Endothelial cell of umbilical vein (primary cell): ENCODE measurements at regions not wholly inside any gene's neighbourhood (a gene's known extent, or its start where the extent isn't known, plus 50 kb on each side); places are given as distances from the start of the nearest gene placed in this dataset.

Experiments
- BruUV-seq: library from RNA; stranded (reverse); fragments of 400-500 nt; replicated peaks from 2 replicates; lab custom pipeline; 2021; lab: Mats Ljungman, UMichigan
- CTCF ChIA-PET: fragments of 300-600, 350-600 bp; sonication (Branson Sonifier 250); formaldehyde crosslinking; loops from one replicate; lab custom pipeline; 2021; ENCODE audit warnings: antibody characterized with exemption, inconsistent platforms; lab: Charles Lee
- POLR2A ChIA-PET: fragments of 300-600, 350-600 bp; sonication (Branson Sonifier 250); formaldehyde crosslinking; loops from one replicate; lab custom pipeline; 2021; ENCODE audit warnings: antibody characterized with exemption, inconsistent platforms; lab: Charles Lee
- DNase-seq: peaks from one replicate; pipeline ENCODE4 v3.0.0-alpha.2; 2011; ENCODE audit warnings: low read depth, low spot score
- FAIRE-seq: peaks from 2 replicates; lab custom pipeline; 2011; peaks lifted over from hg19 to GRCh38; lab: Jason Lieb, UNC
- H2AFZ ChIP-seq: 2 replicates; pipeline ENCODE4 v1.6.0; 2012; ENCODE audit warnings: low read depth, low read length, control low read depth, inconsistent platforms
- H3K27ac ChIP-seq: 2 replicates; pipeline ENCODE4 v1.5.1; 2011; ENCODE audit warnings: low read depth, mild to moderate bottlenecking, control low read depth, low read length, moderate library complexity; ENCODE audit not compliant: insufficient read depth
- H3K27me3 ChIP-seq, 2 experiments: 2 replicates each; pipeline versions ENCODE4 v1.6.0 to v1.6.1; 2011; ENCODE audit warnings: low read length in 2 of 2, mixed read lengths in 1 of 2; ENCODE audit not compliant: control insufficient read depth in 2 of 2, insufficient read depth in 2 of 2
- H3K36me3 ChIP-seq, 2 experiments: 2 replicates in 1 of 2; 3 replicates in 1 of 2; pipeline ENCODE4 v1.5.1; 2011; ENCODE audit warnings: low read length in 2 of 2, mild to moderate bottlenecking in 1 of 2, moderate library complexity in 1 of 2; ENCODE audit not compliant: control insufficient read depth in 2 of 2, insufficient read depth in 2 of 2; ENCODE audit errors: extremely low read depth in 1 of 2
- H3K4me1 ChIP-seq: 3 replicates; pipeline ENCODE4 v1.5.1; 2011; ENCODE audit warnings: mild to moderate bottlenecking, low read length; ENCODE audit not compliant: control insufficient read depth, insufficient read depth; ENCODE audit errors: extremely low read depth
- H3K4me2 ChIP-seq: 2 replicates; pipeline ENCODE4 v1.6.1; 2011; ENCODE audit warnings: low read length, control low read depth, mixed read lengths; ENCODE audit not compliant: insufficient read depth
- H3K4me3 ChIP-seq, 3 experiments: fragments of 200-600 bp in 1 of 3; sonication (generic), shearing (Covaris generic) in 1 of 3; replicated peaks in 1 of 3; 2 replicates each; pipeline ENCODE4 v1.5.1; 2011 to 2016; ENCODE audit warnings: control low read depth in 3 of 3, low read length in 3 of 3, mild to moderate bottlenecking in 2 of 3, inconsistent platforms in 1 of 3, low read depth in 1 of 3, moderate library complexity in 1 of 3; ENCODE audit not compliant: insufficient read depth in 1 of 3
- H3K79me2 ChIP-seq: 2 replicates; pipeline ENCODE4 v1.6.0; 2012; ENCODE audit warnings: low read length, inconsistent platforms; ENCODE audit not compliant: control insufficient read depth, insufficient read depth
- H3K9ac ChIP-seq: replicated peaks from 2 replicates; pipeline ENCODE3; 2011; ENCODE audit warnings: low read length, control low read depth; ENCODE audit not compliant: insufficient read depth; ENCODE audit errors: extremely low read depth
- H3K9me1 ChIP-seq: replicated peaks from 3 replicates; pipeline ENCODE4 v1.6.0; 2011; ENCODE audit warnings: mild to moderate bottlenecking, low read length; ENCODE audit not compliant: control insufficient read depth, insufficient read depth; ENCODE audit errors: extremely low read depth
- H3K9me3 ChIP-seq: replicated peaks from 2 replicates; pipeline ENCODE4 v1.5.1; 2012; ENCODE audit warnings: low read length, inconsistent platforms; ENCODE audit not compliant: control insufficient read depth, insufficient read depth
- H4K20me1 ChIP-seq: replicated peaks from 2 replicates; pipeline ENCODE3; 2011; ENCODE audit warnings: mild to moderate bottlenecking, low read length; ENCODE audit not compliant: control insufficient read depth, insufficient read depth; ENCODE audit errors: extremely low read depth
- FOS ChIP-seq: IDR thresholded peaks from 2 replicates; pipeline ENCODE4 v1.6.1; 2011; ENCODE audit warnings: mild to moderate bottlenecking, low read length, moderate library complexity, borderline replicate concordance; ENCODE audit not compliant: insufficient read depth
- GATA2 ChIP-seq: IDR thresholded peaks from 2 replicates; pipeline ENCODE4 v1.7.0; 2011; ENCODE audit warnings: low read depth, mild to moderate bottlenecking, moderate library complexity, mixed read lengths, low read length; ENCODE audit not compliant: insufficient read length, insufficient read depth
- JUN ChIP-seq: IDR thresholded peaks from 2 replicates; pipeline ENCODE4 v1.6.1; 2011; ENCODE audit warnings: borderline replicate concordance, low read depth; ENCODE audit not compliant: insufficient read length, insufficient read depth
- MYC ChIP-seq: IDR thresholded peaks from one replicate; pipeline ENCODE4 v1.6.1; 2011; ENCODE audit warnings: mild to moderate bottlenecking, low read depth, low read length
- POLR2A ChIP-seq: IDR thresholded peaks from 2 replicates; pipeline ENCODE4 v1.6.1; 2012; ENCODE audit warnings: low read depth, mild to moderate bottlenecking, control low read depth, low read length
- POLR2AphosphoS5 ChIP-seq: IDR thresholded peaks from 2 replicates; pipeline ENCODE4 v1.6.1; 2012; ENCODE audit warnings: low read depth, mild to moderate bottlenecking, control low read depth, low read length, moderate library complexity; ENCODE audit not compliant: insufficient read depth
- dilution Hi-C: fragments of 300-500 bp; cut with MboI; formaldehyde crosslinking; loops from one replicate; pipeline ENCODE4 v1.15.0; 2019; ENCODE audit warnings: low sequenced_read_pairs; ENCODE audit not compliant: extremely low pct_ligation_motif_present
- intact Hi-C: fragments of 100-400 bp; cut with micrococcal nuclease; formaldehyde crosslinking; loops from one replicate; pipeline ENCODE4 v1.10.0; 2022
- TF ChIP-seq, protein P1 (sequence below), 2 donors: IDR thresholded peaks; 1 replicate in 1 of 2; 2 replicates in 1 of 2; pipeline ENCODE4 v1.5.1; 2011; ENCODE audit warnings: low read length in 2 of 2, mild to moderate bottlenecking in 2 of 2, moderate library complexity in 2 of 2, control low read depth in 1 of 2, inconsistent platforms in 1 of 2, low read depth in 1 of 2; ENCODE audit not compliant: insufficient read depth in 1 of 2; ENCODE audit errors: extremely low read depth in 1 of 2
- TF ChIP-seq, protein P2 (sequence below): IDR thresholded peaks from 2 replicates; pipeline ENCODE4 v1.6.1; 2011; ENCODE audit not compliant: insufficient read depth, insufficient read length

DNA sequence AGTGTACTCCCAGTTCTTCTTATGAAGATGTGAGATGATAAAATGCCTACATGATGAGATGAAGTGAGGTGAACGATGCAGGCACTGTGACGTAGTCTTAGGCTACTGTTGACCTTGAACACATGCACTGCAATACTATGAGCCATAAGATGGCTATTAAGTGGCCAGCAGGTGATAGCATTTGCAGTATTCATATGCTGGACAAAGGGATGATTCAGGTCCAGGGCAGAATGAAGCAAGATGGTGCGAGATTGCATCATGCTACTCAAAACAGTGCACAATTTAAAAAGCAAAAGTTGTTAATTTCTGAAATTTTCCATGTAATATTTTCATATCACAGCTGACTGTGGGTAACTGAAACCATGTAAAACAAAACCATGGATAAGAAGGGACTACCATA lies 781.4 kb downstream of the PCDH18 start:
- Histone ChIP-seq H3K9me3 (no peaks in the 10 kb centered on the region), H3K27me3 (no peaks in the 10 kb centered on the region), H3K27ac (no peak overlapping the region), H4K20me1 (no peaks in the 10 kb centered on the region), H3K36me3 (no peaks in the 10 kb centered on the region), H3K4me1 (no peaks in the 10 kb centered on the region), H3K4me2 (no peak overlapping the region), H3K9ac (no peak overlapping the region), H2AFZ (no peak overlapping the region), H3K79me2 (no peaks in the 10 kb centered on the region), H3K9me1 (no peaks in the 10 kb centered on the region), H3K4me3 (no peak overlapping the region)
- dilution Hi-C loops (no loop called here), intact Hi-C loops (no loop called here)
- POLR2A ChIA-PET = no interaction called here
- CTCF ChIA-PET = no interaction called here
- FAIRE-seq (no peak), DNase-seq (no peak)
- TF ChIP-seq JUN = no peak
- TF ChIP-seq, protein P1, sequence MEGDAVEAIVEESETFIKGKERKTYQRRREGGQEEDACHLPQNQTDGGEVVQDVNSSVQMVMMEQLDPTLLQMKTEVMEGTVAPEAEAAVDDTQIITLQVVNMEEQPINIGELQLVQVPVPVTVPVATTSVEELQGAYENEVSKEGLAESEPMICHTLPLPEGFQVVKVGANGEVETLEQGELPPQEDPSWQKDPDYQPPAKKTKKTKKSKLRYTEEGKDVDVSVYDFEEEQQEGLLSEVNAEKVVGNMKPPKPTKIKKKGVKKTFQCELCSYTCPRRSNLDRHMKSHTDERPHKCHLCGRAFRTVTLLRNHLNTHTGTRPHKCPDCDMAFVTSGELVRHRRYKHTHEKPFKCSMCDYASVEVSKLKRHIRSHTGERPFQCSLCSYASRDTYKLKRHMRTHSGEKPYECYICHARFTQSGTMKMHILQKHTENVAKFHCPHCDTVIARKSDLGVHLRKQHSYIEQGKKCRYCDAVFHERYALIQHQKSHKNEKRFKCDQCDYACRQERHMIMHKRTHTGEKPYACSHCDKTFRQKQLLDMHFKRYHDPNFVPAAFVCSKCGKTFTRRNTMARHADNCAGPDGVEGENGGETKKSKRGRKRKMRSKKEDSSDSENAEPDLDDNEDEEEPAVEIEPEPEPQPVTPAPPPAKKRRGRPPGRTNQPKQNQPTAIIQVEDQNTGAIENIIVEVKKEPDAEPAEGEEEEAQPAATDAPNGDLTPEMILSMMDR (IDR thresholded peaks at IDR 0.05; ENCODE audit: extremely low read depth in 1 of 2, insufficient read depth in 1 of 2, low read depth in 1 of 2, low read length in 2 of 2) = no peak
- no peak for TF ChIP-seq MYC
- no peak for TF ChIP-seq POLR2A
- no peak for TF ChIP-seq POLR2AphosphoS5
- TF ChIP-seq FOS = no peak
- TF ChIP-seq, protein P2, sequence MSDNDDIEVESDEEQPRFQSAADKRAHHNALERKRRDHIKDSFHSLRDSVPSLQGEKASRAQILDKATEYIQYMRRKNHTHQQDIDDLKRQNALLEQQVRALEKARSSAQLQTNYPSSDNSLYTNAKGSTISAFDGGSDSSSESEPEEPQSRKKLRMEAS = no peak
- TF ChIP-seq GATA2 = no peak
- BruUV-seq = no TSS peak
